ENCODE measurements at regions not wholly inside any gene's neighbourhood (a gene's known extent, or its start where the extent isn't known, plus 50 kb on each side); places are given as distances from the start of the nearest gene placed in this dataset.

DNA sequence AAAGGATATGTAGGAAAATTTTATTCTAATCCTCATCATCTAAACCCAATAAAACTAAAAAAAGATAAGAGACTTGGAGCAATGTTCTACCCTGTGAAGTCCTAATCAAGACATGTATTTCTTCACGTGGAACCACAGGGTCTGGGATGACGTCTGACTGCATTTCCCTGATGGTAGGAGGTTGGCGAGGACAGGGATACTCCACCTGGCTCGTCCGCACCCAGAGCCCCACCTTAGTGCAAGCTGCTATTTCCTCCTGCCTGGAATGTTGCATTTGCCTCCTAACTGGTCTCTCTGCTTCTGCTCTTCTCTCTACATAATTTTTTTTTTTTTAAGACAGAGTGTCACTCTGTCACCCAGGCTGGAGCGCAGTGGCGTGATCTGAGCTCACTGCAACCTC is 57.7 kb upstream of the RASGRP1 start:
- DNase-seq (ENCODE audit: extremely low spot score, unreplicated experiment), result no peak
- H3K9me3 Mint-ChIP-seq, result no peaks in the 10 kb centered on the region
- H3K27me3 Mint-ChIP-seq, result peaks cover 5% of the 10 kb centered on the region
- no peaks in the 10 kb centered on the region for H3K36me3 Mint-ChIP-seq
- H3K4me3 Mint-ChIP-seq, result no peak overlapping the region
- H3K4me1 Mint-ChIP-seq (ENCODE audit: unreplicated experiment), result peaks cover 18% of the 10 kb centered on the region
- TF ChIP-seq, protein P1, sequence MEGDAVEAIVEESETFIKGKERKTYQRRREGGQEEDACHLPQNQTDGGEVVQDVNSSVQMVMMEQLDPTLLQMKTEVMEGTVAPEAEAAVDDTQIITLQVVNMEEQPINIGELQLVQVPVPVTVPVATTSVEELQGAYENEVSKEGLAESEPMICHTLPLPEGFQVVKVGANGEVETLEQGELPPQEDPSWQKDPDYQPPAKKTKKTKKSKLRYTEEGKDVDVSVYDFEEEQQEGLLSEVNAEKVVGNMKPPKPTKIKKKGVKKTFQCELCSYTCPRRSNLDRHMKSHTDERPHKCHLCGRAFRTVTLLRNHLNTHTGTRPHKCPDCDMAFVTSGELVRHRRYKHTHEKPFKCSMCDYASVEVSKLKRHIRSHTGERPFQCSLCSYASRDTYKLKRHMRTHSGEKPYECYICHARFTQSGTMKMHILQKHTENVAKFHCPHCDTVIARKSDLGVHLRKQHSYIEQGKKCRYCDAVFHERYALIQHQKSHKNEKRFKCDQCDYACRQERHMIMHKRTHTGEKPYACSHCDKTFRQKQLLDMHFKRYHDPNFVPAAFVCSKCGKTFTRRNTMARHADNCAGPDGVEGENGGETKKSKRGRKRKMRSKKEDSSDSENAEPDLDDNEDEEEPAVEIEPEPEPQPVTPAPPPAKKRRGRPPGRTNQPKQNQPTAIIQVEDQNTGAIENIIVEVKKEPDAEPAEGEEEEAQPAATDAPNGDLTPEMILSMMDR (conservative IDR thresholded peaks at IDR 0.05), result no peak
- H3K27ac Mint-ChIP-seq, result no peak overlapping the region

GRCh38 chr15:38622908-38623307 is 58.3 kb upstream of the RASGRP1 start:
- Mint-ChIP-seq H3K4me1 (ENCODE audit: unreplicated experiment) (peaks cover 18% of the 10 kb centered on the region), H3K9me3 (no peaks in the 10 kb centered on the region), H3K27ac (no peak overlapping the region), H3K36me3 (no peaks in the 10 kb centered on the region), H3K27me3 (peaks cover 5% of the 10 kb centered on the region), H3K4me3 (no peak overlapping the region)
- TF ChIP-seq, protein P1 (conservative IDR thresholded peaks at IDR 0.05), result no peak
- no peak for DNase-seq (ENCODE audit: extremely low spot score, unreplicated experiment)

- Mint-ChIP-seq H3K4me1 (ENCODE audit: unreplicated experiment) (peaks cover 18% of the 10 kb centered on the region), H3K9me3 (no peaks in the 10 kb centered on the region), H3K36me3 (no peaks in the 10 kb centered on the region), H3K4me3 (no peak overlapping the region), H3K27ac (no peak overlapping the region), H3K27me3 (peaks cover 5% of the 10 kb centered on the region)
- TF ChIP-seq, protein P1 (conservative IDR thresholded peaks at IDR 0.05), result no peak
- no peak for DNase-seq (ENCODE audit: extremely low spot score, unreplicated experiment)
These were observed 59.1 kb upstream of the RASGRP1 start for GRCh38 chr15:38623744-38624143.

DNA sequence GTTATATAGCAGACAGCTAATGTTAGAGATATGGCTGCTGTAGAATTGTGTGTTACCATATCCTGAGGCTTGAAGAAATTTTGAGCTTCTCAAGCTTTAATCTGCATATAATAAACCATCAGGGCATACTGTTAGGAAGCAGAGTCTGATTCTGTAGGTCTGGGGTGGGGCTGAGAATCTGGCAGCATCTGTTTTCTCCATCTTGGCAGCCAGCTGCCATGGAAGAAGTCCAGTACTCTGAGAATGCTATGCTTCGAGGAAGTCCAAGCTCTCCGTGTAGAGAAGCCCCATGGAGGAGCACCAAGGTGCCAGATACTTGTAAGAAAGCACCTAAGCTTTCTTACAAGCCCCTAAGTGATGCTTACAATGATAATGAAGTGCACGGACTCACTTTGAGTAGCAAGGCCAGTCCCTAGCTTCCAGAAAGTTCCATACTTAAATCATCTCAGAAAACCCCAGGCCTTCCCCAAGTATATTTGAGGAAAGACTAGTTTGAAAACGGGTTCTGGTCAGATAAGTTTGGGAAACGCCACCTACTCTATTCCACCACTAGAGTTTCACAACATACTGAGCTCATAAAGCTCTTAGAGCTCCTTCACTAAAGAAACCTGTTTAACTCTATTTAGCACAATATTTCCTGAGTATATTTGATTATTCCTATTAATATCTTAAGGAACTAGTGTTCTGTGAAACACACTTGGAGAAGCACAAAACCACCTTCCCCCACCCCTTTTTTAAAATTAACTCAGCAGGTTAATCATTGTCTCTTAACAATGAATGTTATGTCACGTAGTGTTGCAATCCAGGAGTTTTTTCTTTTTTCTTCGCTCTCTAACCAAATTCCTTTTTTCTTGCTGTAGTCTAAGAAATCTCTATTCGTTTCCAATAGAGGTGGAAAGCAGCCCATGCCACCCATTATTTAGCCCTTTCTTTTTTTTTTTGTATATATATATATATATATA is 59.9 kb upstream of the RASGRP1 start:
- DNase-seq (ENCODE audit: extremely low spot score, unreplicated experiment), result no peak
- Mint-ChIP-seq H3K4me3 (no peak overlapping the region), H3K4me1 (ENCODE audit: unreplicated experiment) (peaks cover 18% of the 10 kb centered on the region), H3K36me3 (no peaks in the 10 kb centered on the region), H3K9me3 (no peaks in the 10 kb centered on the region), H3K27ac (no peak overlapping the region), H3K27me3 (peaks cover 2% of the 10 kb centered on the region)
- TF ChIP-seq, protein P1 (conservative IDR thresholded peaks at IDR 0.05), result no peak

- DNase-seq (ENCODE audit: extremely low spot score, unreplicated experiment), result no peak
- Mint-ChIP-seq H3K9me3 (no peaks in the 10 kb centered on the region), H3K4me3 (no peak overlapping the region), H3K27ac (no peak overlapping the region), H3K36me3 (no peaks in the 10 kb centered on the region), H3K27me3 (no peaks in the 10 kb centered on the region), H3K4me1 (ENCODE audit: unreplicated experiment) (peaks cover 13% of the 10 kb centered on the region)
- TF ChIP-seq, protein P1 (conservative IDR thresholded peaks at IDR 0.05), result no peak
These were observed 61.3 kb upstream of the RASGRP1 start for GRCh38 chr15:38625886-38626285.
